DOHH2 (cell line): ENCODE measurements at regions not wholly inside any gene's neighbourhood (a gene's known extent, or its start where the extent isn't known, plus 50 kb on each side); places are given as distances from the start of the nearest gene placed in this dataset.

Experiments
- EZH2phosphoT487 ChIP-seq: fragments of 200-600 bp; sonication (generic); IDR thresholded peaks from 2 replicates; pipeline ENCODE4 v1.6.1; 2017; ENCODE audit warnings: borderline replicate concordance, mild to moderate bottlenecking, antibody characterized with exemption, low read length, moderate library complexity, mixed read lengths
- TF ChIP-seq, protein P1 (sequence below): fragments of 200-600 bp; sonication (generic); IDR thresholded peaks from one replicate; pipeline ENCODE4 v1.5.1; 2014; ENCODE audit warnings: antibody characterized with exemption, mild to moderate bottlenecking, low read depth, low read length; ENCODE audit not compliant: poor library complexity, severe bottlenecking

DNA sequence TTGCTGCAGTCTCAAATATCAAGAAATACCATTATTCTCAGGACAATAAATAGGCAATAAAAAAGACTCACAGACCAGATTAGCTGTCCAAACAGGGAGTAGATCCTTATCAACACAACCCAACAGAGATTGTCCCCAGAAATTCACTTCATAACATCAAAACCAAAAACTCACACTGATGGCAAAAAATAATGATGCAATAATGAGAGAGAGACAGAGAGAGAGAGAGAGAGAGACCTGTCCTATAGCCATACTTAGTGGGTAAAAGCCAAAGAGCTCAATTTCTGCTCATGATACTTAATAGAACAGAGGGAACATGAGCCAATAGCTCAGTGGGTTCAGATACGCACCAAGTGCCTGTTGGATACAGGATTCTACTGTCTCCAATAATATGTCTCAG lies 244.5 kb downstream of the FAM72C start:
- TF ChIP-seq, protein P1, sequence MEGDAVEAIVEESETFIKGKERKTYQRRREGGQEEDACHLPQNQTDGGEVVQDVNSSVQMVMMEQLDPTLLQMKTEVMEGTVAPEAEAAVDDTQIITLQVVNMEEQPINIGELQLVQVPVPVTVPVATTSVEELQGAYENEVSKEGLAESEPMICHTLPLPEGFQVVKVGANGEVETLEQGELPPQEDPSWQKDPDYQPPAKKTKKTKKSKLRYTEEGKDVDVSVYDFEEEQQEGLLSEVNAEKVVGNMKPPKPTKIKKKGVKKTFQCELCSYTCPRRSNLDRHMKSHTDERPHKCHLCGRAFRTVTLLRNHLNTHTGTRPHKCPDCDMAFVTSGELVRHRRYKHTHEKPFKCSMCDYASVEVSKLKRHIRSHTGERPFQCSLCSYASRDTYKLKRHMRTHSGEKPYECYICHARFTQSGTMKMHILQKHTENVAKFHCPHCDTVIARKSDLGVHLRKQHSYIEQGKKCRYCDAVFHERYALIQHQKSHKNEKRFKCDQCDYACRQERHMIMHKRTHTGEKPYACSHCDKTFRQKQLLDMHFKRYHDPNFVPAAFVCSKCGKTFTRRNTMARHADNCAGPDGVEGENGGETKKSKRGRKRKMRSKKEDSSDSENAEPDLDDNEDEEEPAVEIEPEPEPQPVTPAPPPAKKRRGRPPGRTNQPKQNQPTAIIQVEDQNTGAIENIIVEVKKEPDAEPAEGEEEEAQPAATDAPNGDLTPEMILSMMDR, result no peak
- no peak for TF ChIP-seq EZH2phosphoT487
